Breast epithelium (tissue), 3 donors: ENCODE measurements at regions not wholly inside any gene's neighbourhood (a gene's known extent, or its start where the extent isn't known, plus 50 kb on each side); places are given as distances from the start of the nearest gene placed in this dataset.

Experiments used
- POLR2AphosphoS5 ChIP-seq, 3 donors: sonication (generic); formaldehyde crosslinking; IDR thresholded peaks; one replicate each; pipeline ENCODE4 v1.6.1; 2017; ENCODE audit warnings: antibody characterized with exemption in 3 of 3
- TF ChIP-seq, protein P1 (sequence below), 3 donors: fragments of 450-650 bp; IDR thresholded peaks; one replicate each; pipeline ENCODE4 v1.5.1; 2016 to 2017; ENCODE audit warnings: antibody characterized with exemption in 3 of 3, mild to moderate bottlenecking in 3 of 3, moderate library complexity in 3 of 3

DNA sequence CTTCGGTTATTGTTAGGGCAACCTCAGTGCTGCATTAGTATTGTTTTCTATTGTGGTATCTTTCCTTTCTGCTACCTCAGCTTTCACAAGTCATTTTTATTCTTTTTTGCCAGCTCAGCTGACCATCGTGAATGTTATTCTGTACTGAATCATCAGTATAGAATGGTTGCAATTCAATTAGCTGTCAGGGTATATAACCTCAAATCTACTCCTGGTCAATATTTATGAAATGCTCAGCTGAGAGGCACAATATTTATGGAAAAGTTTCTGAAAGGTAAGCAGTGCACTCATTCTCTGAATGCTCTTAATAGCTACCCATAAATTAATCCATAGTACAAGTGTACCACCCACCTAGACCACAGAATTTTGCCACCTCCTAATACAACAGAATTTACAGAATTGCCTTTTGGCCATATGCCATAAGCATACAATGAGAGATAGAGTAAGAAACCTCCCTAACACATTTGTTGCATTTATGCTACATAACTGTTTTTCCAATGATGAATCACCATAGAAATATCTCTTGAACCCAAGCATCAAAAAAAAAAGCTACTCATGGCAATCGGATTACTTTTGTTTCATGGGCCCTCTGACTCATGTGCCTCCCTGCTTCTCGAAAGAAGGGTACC lies 732.6 kb upstream of the CHRM3 start:
- TF ChIP-seq, protein P1, sequence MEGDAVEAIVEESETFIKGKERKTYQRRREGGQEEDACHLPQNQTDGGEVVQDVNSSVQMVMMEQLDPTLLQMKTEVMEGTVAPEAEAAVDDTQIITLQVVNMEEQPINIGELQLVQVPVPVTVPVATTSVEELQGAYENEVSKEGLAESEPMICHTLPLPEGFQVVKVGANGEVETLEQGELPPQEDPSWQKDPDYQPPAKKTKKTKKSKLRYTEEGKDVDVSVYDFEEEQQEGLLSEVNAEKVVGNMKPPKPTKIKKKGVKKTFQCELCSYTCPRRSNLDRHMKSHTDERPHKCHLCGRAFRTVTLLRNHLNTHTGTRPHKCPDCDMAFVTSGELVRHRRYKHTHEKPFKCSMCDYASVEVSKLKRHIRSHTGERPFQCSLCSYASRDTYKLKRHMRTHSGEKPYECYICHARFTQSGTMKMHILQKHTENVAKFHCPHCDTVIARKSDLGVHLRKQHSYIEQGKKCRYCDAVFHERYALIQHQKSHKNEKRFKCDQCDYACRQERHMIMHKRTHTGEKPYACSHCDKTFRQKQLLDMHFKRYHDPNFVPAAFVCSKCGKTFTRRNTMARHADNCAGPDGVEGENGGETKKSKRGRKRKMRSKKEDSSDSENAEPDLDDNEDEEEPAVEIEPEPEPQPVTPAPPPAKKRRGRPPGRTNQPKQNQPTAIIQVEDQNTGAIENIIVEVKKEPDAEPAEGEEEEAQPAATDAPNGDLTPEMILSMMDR (IDR thresholded peaks at IDR 0.05), result no peak
- TF ChIP-seq POLR2AphosphoS5 (IDR thresholded peaks at IDR 0.05), result no peak
